Motor neuron (in vitro differentiated cells): ENCODE measurements at regions not wholly inside any gene's neighbourhood (a gene's known extent, or its start where the extent isn't known, plus 50 kb on each side); places are given as distances from the start of the nearest gene placed in this dataset.
"Not testable (repeated sequence)": the region's sequence is repeated elsewhere in the genome, so short reads cannot be mapped to it uniquely, and the experiment has no call there.

Experiments
- ATAC-seq, 8 experiments: fragments of 200-7000 bp; cut with Tn5 transposase; replicated peaks in 6 of 8; 2 replicates each; pipeline ENCODE4 v1.8.0; 2021; ENCODE audit warnings: mild to moderate bottlenecking in 8 of 8, moderate library complexity in 8 of 8
- H3K27ac ChIP-seq, 2 donors: fragments of 250-450 bp; sonication (Bioruptor Pico); 2 replicates each; pipeline ENCODE4 v1.9.0; 2021; ENCODE audit warnings: antibody characterized with exemption in 2 of 2, mild to moderate bottlenecking in 2 of 2, moderate library complexity in 1 of 2
- H3K4me1 ChIP-seq, 2 donors: fragments of 250-450 bp; sonication (Bioruptor Pico); replicated peaks in 1 of 2; 2 replicates each; pipeline ENCODE4 v1.6.1; 2021; ENCODE audit warnings: antibody characterized with exemption in 2 of 2, mild to moderate bottlenecking in 2 of 2, moderate library complexity in 1 of 2
- H3K4me3 ChIP-seq, 5 donors: fragments of 250-450 bp; sonication (Bioruptor Pico); 2 replicates each; pipeline ENCODE4 v1.9.0; 2021; ENCODE audit warnings: antibody characterized with exemption in 5 of 5, mild to moderate bottlenecking in 5 of 5, moderate library complexity in 4 of 5
- WGBS, 10 experiments: fragments of 450-650 bp; shearing (Covaris generic); methylation state at CpG; one replicate each; pipeline ENCODE4 v1.0.0; 2022; 5-methylcytosine and 5-hydroxymethylcytosine counted together
- in situ Hi-C, 9 experiments: fragments of 400-800 bp; cut with MboI; loops; one replicate each; pipeline ENCODE4 v1.15.0; 2021; ENCODE audit warnings: low sequenced_read_pairs in 9 of 9, low pct_unique_long_range_greater_than_20kb in 2 of 9; ENCODE audit not compliant: unreplicated experiment in 9 of 9

GRCh38 chr10:57113545-57113944, 752.5 kb upstream of the ZWINT start:
- H3K27ac ChIP-seq: no peak overlapping the region
- no peaks in the 10 kb centered on the region for H3K4me1 ChIP-seq
- in situ Hi-C loops: no loop called here
- no peak for ATAC-seq
- H3K4me3 ChIP-seq: no peak overlapping the region
- WGBS, 10 experiments: 0 to 100% (median 87%) methylated on average over 1 to 2 of the region's 2 CpGs

GRCh38 chr10:57102236-57102635, 741.2 kb upstream of the ZWINT start:
- no peak overlapping the region for H3K27ac ChIP-seq
- H3K4me1 ChIP-seq: peaks cover 0 to 7% of the 10 kb centered on the region in 2 donors
- WGBS, 10 experiments: 0 to 33% (median 0%) methylated on average over 1 of the region's 1 CpG; no CpG with 5 or more reads in 2 of the 10 experiments
- peak in 3 of 8 experiments; percentile 26 to 44 (median 31) for ATAC-seq
- H3K4me3 ChIP-seq: no peak overlapping the region
- in situ Hi-C loops: no loop called here

GRCh38 chr10:57098146-57098545, 737.1 kb upstream of the ZWINT start:
- Histone ChIP-seq H3K4me3 (no peak overlapping the region), H3K4me1 (peaks cover 0 to 7% of the 10 kb centered on the region in 2 donors), H3K27ac (no peak overlapping the region)
- no peak for ATAC-seq
- 0 to 90% (median 60%) methylated on average over 1 to 2 of the region's 2 CpGs; no CpG with 5 or more reads in 1 of the 10 experiments for WGBS, 10 experiments
- in situ Hi-C loops: no loop called here

GRCh38 chr10:57096044-57096443, 735.0 kb upstream of the ZWINT start:
- ATAC-seq: no peak
- 44 to 100% (median 83%) methylated on average over 1 to 3 of the region's 3 CpGs; no CpG with 5 or more reads in 5 of the 10 experiments for WGBS, 10 experiments
- no peak overlapping the region for H3K4me3 ChIP-seq
- H3K4me1 ChIP-seq: peaks cover 0 to 6% of the 10 kb centered on the region in 2 donors
- no peak overlapping the region for H3K27ac ChIP-seq
- in situ Hi-C loops: no loop called here

- no peak overlapping the region for H3K27ac ChIP-seq
- H3K4me1 ChIP-seq: peaks cover 0 to 6% of the 10 kb centered on the region in 2 donors
- no peak overlapping the region for H3K4me3 ChIP-seq
- ATAC-seq: no peak
- in situ Hi-C loops: no loop called here
- WGBS, 10 experiments: 100% methylated on average over 1 to 6 of the region's 7 CpGs; no CpG with 5 or more reads in 8 of the 10 experiments
These were observed 733.9 kb upstream of the ZWINT start for GRCh38 chr10:57094965-57095364.

- ATAC-seq: no peak
- H3K4me1 ChIP-seq: peaks cover 0 to 6% of the 10 kb centered on the region in 2 donors
- H3K4me3 ChIP-seq: no peak overlapping the region
- no peak overlapping the region for H3K27ac ChIP-seq
- in situ Hi-C loops: no loop called here
These were observed 733.0 kb upstream of the ZWINT start for GRCh38 chr10:57094083-57094482.

- Histone ChIP-seq H3K4me3 (no peak overlapping the region), H3K4me1 (no peaks in the 10 kb centered on the region), H3K27ac (no peak overlapping the region)
- ATAC-seq: no peak
- in situ Hi-C loops: no loop called here
- WGBS, 10 experiments: 14 to 100% (median 71%) methylated on average over 1 of the region's 6 CpGs; no CpG with 5 or more reads in 7 of the 10 experiments
These were observed 692.5 kb upstream of the ZWINT start for GRCh38 chr10:57053530-57053929.

GRCh38 chr10:57049096-57049495, 688.0 kb upstream of the ZWINT start:
- no peak for ATAC-seq
- Histone ChIP-seq H3K4me3 (no peak overlapping the region), H3K27ac (no peak overlapping the region), H3K4me1 (no peaks in the 10 kb centered on the region)
- in situ Hi-C loops: no loop called here
- WGBS, 10 experiments: 0 to 94% (median 40%) methylated on average over 1 to 2 of the region's 2 CpGs; no CpG with 5 or more reads in 2 of the 10 experiments

- Histone ChIP-seq H3K27ac (no peak overlapping the region), H3K4me3 (no peak overlapping the region), H3K4me1 (no peaks in the 10 kb centered on the region)
- 0 to 100% (median 86%) methylated on average over 1 to 2 of the region's 2 CpGs; no CpG with 5 or more reads in 1 of the 10 experiments for WGBS, 10 experiments
- no peak for ATAC-seq
- in situ Hi-C loops: no loop called here
These were observed 677.5 kb upstream of the ZWINT start for GRCh38 chr10:57038531-57038930.

- no peaks in the 10 kb centered on the region for H3K4me1 ChIP-seq
- in situ Hi-C loops: no loop called here
- H3K4me3 ChIP-seq: no peak overlapping the region
- ATAC-seq: no peak
- H3K27ac ChIP-seq: no peak overlapping the region
- WGBS, 10 experiments: 0 to 100% (median 59%) methylated on average over 1 to 2 of the region's 2 CpGs; no CpG with 5 or more reads in 2 of the 10 experiments
These were observed 674.3 kb upstream of the ZWINT start for GRCh38 chr10:57035310-57035709.

- ATAC-seq: not testable (repeated sequence)
- 8 to 100% (median 55%) methylated on average over 1 to 5 of the region's 5 CpGs; no CpG with 5 or more reads in 4 of the 10 experiments for WGBS, 10 experiments
These were observed 671.2 kb upstream of the ZWINT start for GRCh38 chr10:57032301-57032700.

GRCh38 chr10:57031346-57031745, 670.3 kb upstream of the ZWINT start:
- H3K27ac ChIP-seq: no peak overlapping the region
- WGBS, 10 experiments: 6 to 90% (median 67%) methylated on average over 2 to 4 of the region's 4 CpGs; no CpG with 5 or more reads in 1 of the 10 experiments
- no peaks in the 10 kb centered on the region for H3K4me1 ChIP-seq
- H3K4me3 ChIP-seq: no peak overlapping the region
- ATAC-seq: no peak
- in situ Hi-C loops: no loop called here

More at GRCh38 chr10:57032301-57032700, 671.2 kb upstream of the ZWINT start:
- H3K27ac ChIP-seq, H3K4me1 ChIP-seq, H3K4me3 ChIP-seq, in situ Hi-C loops: not testable (repeated sequence)

GRCh38 chr10:57026307-57026706, 665.2 kb upstream of the ZWINT start:
- ATAC-seq: no peak
- H3K4me1 ChIP-seq: no peaks in the 10 kb centered on the region
- no peak overlapping the region for H3K27ac ChIP-seq
- in situ Hi-C loops: no loop called here
- no peak overlapping the region for H3K4me3 ChIP-seq
- WGBS, 10 experiments: 100% methylated on average over 1 of the region's 1 CpG; no CpG with 5 or more reads in 7 of the 10 experiments

GRCh38 chr10:57023626-57024025, 662.6 kb upstream of the ZWINT start:
- no peak overlapping the region for H3K27ac ChIP-seq
- WGBS, 10 experiments: 0 to 100% (median 72%) methylated on average over 1 of the region's 1 CpG; no CpG with 5 or more reads in 2 of the 10 experiments
- no peak for ATAC-seq
- in situ Hi-C loops: no loop called here
- H3K4me1 ChIP-seq: peaks cover 3 to 5% of the 10 kb centered on the region in 2 donors
- no peak overlapping the region for H3K4me3 ChIP-seq
